Mesendoderm (in vitro differentiated cells): ENCODE measurements at regions not wholly inside any gene's neighbourhood (a gene's known extent, or its start where the extent isn't known, plus 50 kb on each side); places are given as distances from the start of the nearest gene placed in this dataset.

Experiments used
- DNase-seq: peaks from one replicate; pipeline ENCODE4 v3.0.0; 2013
- H2AK5ac ChIP-seq: 2 replicates; pipeline ENCODE4 v1.6.1; 2013; ENCODE audit warnings: low read length, inconsistent platforms
- H2BK120ac ChIP-seq: 2 replicates; pipeline ENCODE4 v1.6.1; 2013; ENCODE audit warnings: low read depth, mild to moderate bottlenecking, low read length, moderate library complexity, mixed read lengths
- H2BK15ac ChIP-seq: replicated peaks from 2 replicates; pipeline ENCODE4 v1.6.1; 2013; ENCODE audit warnings: low read depth, mild to moderate bottlenecking, moderate library complexity
- H2BK5ac ChIP-seq: 2 replicates; pipeline ENCODE4 v1.6.1; 2013; ENCODE audit warnings: low read length, inconsistent platforms
- H3K18ac ChIP-seq: 2 replicates; pipeline ENCODE4 v1.6.1; 2013; ENCODE audit warnings: mild to moderate bottlenecking, low read length, mixed read lengths
- H3K23ac ChIP-seq: one replicate; pipeline ENCODE4 v1.6.1; 2013; ENCODE audit warnings: low read length
- H3K27ac ChIP-seq: 2 replicates; pipeline ENCODE4 v1.5.1; 2013; ENCODE audit warnings: low read depth, mild to moderate bottlenecking, inconsistent platforms, low read length, moderate library complexity
- H3K27me3 ChIP-seq: 2 replicates; pipeline ENCODE4 v1.6.1; 2013; ENCODE audit warnings: low read length, control low read depth, mild to moderate bottlenecking, inconsistent platforms; ENCODE audit not compliant: insufficient read depth, poor library complexity
- H3K36me3 ChIP-seq: 2 replicates; pipeline ENCODE4 v1.6.1; 2013; ENCODE audit warnings: low read length, inconsistent platforms; ENCODE audit not compliant: control insufficient read depth, insufficient read depth
- H3K4ac ChIP-seq: one replicate; pipeline ENCODE4 v1.6.1; 2013; ENCODE audit warnings: low read depth, mild to moderate bottlenecking, low read length, moderate library complexity
- H3K4me1 ChIP-seq: 2 replicates; pipeline ENCODE4 v1.6.1; 2013; ENCODE audit warnings: low read depth, low read length, inconsistent platforms; ENCODE audit not compliant: control insufficient read depth
- H3K4me2 ChIP-seq: 2 replicates; pipeline ENCODE4 v1.6.1; 2013; ENCODE audit warnings: low read length
- H3K4me3 ChIP-seq: 2 replicates; pipeline ENCODE4 v1.5.1; 2013; ENCODE audit warnings: mild to moderate bottlenecking, low read length
- H3K56ac ChIP-seq: one replicate; pipeline ENCODE4 v1.6.1; 2013; ENCODE audit warnings: low read length
- H3K79me1 ChIP-seq: 2 replicates; pipeline ENCODE4 v1.6.1; 2013; ENCODE audit warnings: low read length, inconsistent platforms
- H3K79me2 ChIP-seq: 2 replicates; pipeline ENCODE4 v1.6.1; 2013; ENCODE audit warnings: mild to moderate bottlenecking, low read length; ENCODE audit not compliant: control insufficient read depth, insufficient read depth
- H3K9ac ChIP-seq: 2 replicates; pipeline ENCODE4 v1.6.1; 2013; ENCODE audit warnings: low read length, inconsistent platforms
- H4K5ac ChIP-seq: one replicate; pipeline ENCODE4 v1.6.1; 2013; ENCODE audit warnings: low read length
- H4K8ac ChIP-seq: one replicate; pipeline ENCODE4 v1.6.1; 2013; ENCODE audit warnings: low read depth, mild to moderate bottlenecking, control low read depth, low read length, moderate library complexity
- WGBS: extraction: QIAGEN DNeasy Blood & Tissue Kit; methylation state at CpG from one replicate; pipeline ENCODE4 v1.1.7; 2013; ENCODE audit warnings: low lambda C conversion rate, missing lambda C conversion rate; ENCODE audit not compliant: insufficient coverage; ENCODE audit errors: extremely low coverage; 5-methylcytosine and 5-hydroxymethylcytosine counted together

DNA sequence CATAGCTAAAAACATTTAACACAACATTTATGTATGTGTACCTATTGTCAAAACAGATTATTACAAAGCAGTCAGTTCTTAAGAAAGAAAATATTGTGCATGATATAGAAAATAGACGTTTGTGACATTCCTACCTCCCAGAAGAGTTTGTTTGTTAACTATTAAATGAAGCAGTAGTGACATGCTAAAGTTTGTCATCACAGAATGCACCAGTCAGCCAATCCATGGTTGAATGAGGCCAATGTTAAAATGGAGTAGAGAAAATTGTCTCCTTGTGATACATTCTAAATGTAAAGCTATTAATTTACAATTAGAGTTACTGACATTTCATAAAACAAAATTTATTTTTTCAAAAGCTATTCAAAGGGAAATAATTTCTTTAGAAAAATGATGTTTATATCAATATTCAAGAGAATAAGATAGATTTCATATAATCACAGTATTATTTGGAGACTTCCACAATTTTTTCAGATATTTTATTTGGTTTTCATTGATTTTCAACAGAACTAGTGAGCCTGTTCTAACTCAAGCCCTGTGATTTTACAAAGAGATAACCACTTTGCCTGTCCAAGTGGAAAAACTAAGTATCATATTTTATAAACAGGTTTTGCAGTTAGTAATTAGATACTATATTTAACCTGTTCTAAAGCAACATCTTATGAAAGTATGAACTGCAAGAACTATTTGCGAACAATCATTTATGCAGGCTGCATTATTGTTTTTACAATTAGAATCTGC lies 176.8 kb downstream of the ISL1 start:
- Histone ChIP-seq H3K27ac (no peak overlapping the region), H3K27me3 (no peaks in the 10 kb centered on the region), H3K4me3 (no peak overlapping the region), H2BK5ac (no peak overlapping the region), H2AK5ac (no peak overlapping the region), H3K36me3 (no peaks in the 10 kb centered on the region), H3K79me1 (no peaks in the 10 kb centered on the region), H2BK15ac (no peak overlapping the region), H3K23ac (no peak overlapping the region), H3K9ac (no peak overlapping the region), H3K4me1 (no peaks in the 10 kb centered on the region), H4K8ac (no peak overlapping the region), H4K5ac (no peak overlapping the region), H3K4me2 (no peak overlapping the region), H2BK120ac (no peak overlapping the region), H3K56ac (no peak overlapping the region), H3K4ac (no peak overlapping the region), H3K79me2 (no peaks in the 10 kb centered on the region), H3K18ac (no peak overlapping the region)
- WGBS = no CpG with 5 or more reads among the region's 2 CpGs
- no peak for DNase-seq

DNA sequence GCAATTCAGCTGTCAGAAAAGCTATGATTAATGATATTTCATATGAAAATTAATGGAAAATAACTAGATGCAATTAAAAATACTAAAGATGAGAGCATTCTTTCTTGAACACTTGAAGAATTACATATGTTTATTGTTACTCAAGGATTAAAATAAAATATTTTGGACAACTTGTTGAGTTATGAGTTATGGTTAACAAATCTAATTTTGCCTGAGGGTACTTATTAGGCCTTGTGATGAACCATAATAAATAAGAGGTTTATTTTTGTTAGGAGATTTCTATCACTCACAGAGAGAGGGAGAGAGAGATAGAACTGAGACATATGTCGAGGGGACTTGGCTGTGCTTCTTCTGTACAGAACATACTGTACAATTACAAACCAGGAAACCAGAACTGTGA lies 183.7 kb downstream of the ISL1 start:
- Histone ChIP-seq H3K4me1 (no peaks in the 10 kb centered on the region), H3K18ac (no peak overlapping the region), H3K23ac (no peak overlapping the region), H3K4ac (no peak overlapping the region), H4K8ac (no peak overlapping the region), H4K5ac (no peak overlapping the region), H3K79me1 (no peaks in the 10 kb centered on the region), H3K27me3 (no peaks in the 10 kb centered on the region), H3K79me2 (no peaks in the 10 kb centered on the region), H2AK5ac (no peak overlapping the region), H3K9ac (no peak overlapping the region), H2BK120ac (no peak overlapping the region), H3K4me3 (no peak overlapping the region), H3K36me3 (no peaks in the 10 kb centered on the region), H3K27ac (no peak overlapping the region), H3K56ac (no peak overlapping the region), H2BK5ac (no peak overlapping the region), H3K4me2 (no peak overlapping the region), H2BK15ac (no peak overlapping the region)
- DNase-seq = no peak
- no CpG with 5 or more reads among the region's 1 CpG for whole genome bisulfite sequencing

DNA sequence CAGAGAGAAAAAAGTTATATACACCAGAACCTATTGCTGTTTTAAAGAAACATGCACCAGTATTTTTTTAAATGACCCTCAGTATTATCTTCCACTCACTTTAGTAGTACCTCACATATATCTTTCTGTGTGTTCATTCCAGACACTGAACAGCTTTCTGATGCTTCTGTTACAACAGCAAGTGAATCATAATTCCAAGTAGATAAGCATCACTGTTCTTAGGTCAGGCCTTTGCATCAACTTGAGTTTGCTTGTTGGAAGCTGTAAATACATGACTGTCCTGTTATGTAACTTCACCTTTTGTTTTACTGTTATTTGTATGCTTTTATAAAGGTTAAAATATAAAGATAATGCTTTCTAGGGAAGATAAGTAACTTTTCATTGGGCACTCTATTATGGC lies 184.4 kb downstream of the ISL1 start:
- Histone ChIP-seq H3K4me3 (no peak overlapping the region), H3K79me2 (no peaks in the 10 kb centered on the region), H3K9ac (no peak overlapping the region)

DNA sequence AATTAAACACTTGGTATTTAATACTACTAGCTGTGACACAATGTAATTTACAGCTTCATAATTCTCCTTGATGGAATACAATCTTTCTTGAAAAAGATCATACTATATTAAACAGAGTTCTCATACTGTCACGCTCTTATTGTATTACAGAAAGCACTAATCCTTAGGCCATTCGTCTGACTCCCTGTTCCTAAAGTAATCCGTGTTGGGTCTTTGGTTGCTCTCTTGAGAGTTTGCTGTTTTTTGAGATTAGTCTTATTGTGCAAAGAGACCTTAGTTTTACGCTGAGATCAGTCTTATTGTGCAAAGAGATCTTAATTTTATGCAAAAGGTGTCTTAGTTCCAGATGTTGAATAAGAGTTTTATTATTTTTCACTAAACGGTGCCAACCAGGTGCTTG lies 190.6 kb downstream of the ISL1 start:
- H3K79me1 ChIP-seq = no peaks in the 10 kb centered on the region
- no CpG with 5 or more reads among the region's 5 CpGs for WGBS
- H4K5ac ChIP-seq = no peak overlapping the region
- H2BK120ac ChIP-seq = no peak overlapping the region
- no peak overlapping the region for H3K9ac ChIP-seq
- H3K27ac ChIP-seq = no peak overlapping the region
- no peak overlapping the region for H4K8ac ChIP-seq
- no peaks in the 10 kb centered on the region for H3K4me1 ChIP-seq
- no peak overlapping the region for H3K4ac ChIP-seq
- no peak overlapping the region for H2AK5ac ChIP-seq
- H3K18ac ChIP-seq = no peak overlapping the region
- no peak overlapping the region for H2BK15ac ChIP-seq
- no peak overlapping the region for H3K56ac ChIP-seq
- no peak overlapping the region for H3K4me2 ChIP-seq
- no peaks in the 10 kb centered on the region for H3K79me2 ChIP-seq
- H3K27me3 ChIP-seq = no peaks in the 10 kb centered on the region
- no peak overlapping the region for H3K4me3 ChIP-seq
- no peak overlapping the region for H2BK5ac ChIP-seq
- H3K36me3 ChIP-seq = no peaks in the 10 kb centered on the region
- no peak overlapping the region for H3K23ac ChIP-seq
- DNase-seq = no peak

More for the DNA sequence above, 184.4 kb downstream of the ISL1 start:
- H3K23ac ChIP-seq = no peak overlapping the region
- no peak overlapping the region for H4K8ac ChIP-seq
- no peaks in the 10 kb centered on the region for H3K4me1 ChIP-seq
- H3K79me1 ChIP-seq = no peaks in the 10 kb centered on the region
- no peak overlapping the region for H2BK15ac ChIP-seq
- H3K27me3 ChIP-seq = no peaks in the 10 kb centered on the region
- H3K36me3 ChIP-seq = no peaks in the 10 kb centered on the region
- DNase-seq = no peak
- no peak overlapping the region for H3K56ac ChIP-seq
- no peak overlapping the region for H2BK120ac ChIP-seq
- no peak overlapping the region for H4K5ac ChIP-seq
- H3K18ac ChIP-seq = no peak overlapping the region
- no peak overlapping the region for H3K27ac ChIP-seq
- H2BK5ac ChIP-seq = no peak overlapping the region
- H2AK5ac ChIP-seq = no peak overlapping the region
- no peak overlapping the region for H3K4ac ChIP-seq
- no peak overlapping the region for H3K4me2 ChIP-seq

DNA sequence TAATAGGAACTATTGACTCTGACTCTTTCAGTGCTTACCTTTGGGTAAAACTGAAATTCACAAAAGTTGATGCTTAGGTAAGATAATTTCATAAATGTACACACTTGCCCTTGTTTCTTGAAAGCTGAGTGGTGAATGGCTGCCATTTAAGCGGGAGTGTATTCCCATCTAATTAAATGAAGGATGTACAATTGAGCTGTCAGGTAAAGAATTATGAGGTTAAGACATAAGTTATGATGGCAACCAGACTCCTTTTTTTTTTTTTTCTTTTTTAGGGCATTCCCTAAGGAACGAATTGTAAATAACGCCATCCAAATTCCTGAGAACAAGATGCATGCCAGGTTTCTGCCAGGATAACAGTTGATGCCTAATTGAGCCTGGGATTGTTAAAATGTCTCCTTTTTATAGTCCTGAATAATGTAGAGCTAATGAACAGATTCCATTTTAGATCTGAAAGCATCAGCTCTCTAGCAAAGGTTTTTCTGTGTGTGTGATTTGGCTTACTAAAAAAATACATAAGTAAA lies 199.7 kb downstream of the ISL1 start:
- no peak overlapping the region for H3K27ac ChIP-seq
- no peak overlapping the region for H3K4me2 ChIP-seq
- H3K79me1 ChIP-seq = no peaks in the 10 kb centered on the region
- no peak overlapping the region for H3K23ac ChIP-seq
- H3K4me3 ChIP-seq = no peak overlapping the region
- no peak overlapping the region for H4K8ac ChIP-seq
- no peak overlapping the region for H4K5ac ChIP-seq
- H3K27me3 ChIP-seq = no peaks in the 10 kb centered on the region
- no peak for DNase-seq
- H2BK5ac ChIP-seq = no peak overlapping the region
- no peak overlapping the region for H2BK120ac ChIP-seq
- H3K36me3 ChIP-seq = no peaks in the 10 kb centered on the region
- H2BK15ac ChIP-seq = no peak overlapping the region
- no peaks in the 10 kb centered on the region for H3K79me2 ChIP-seq
- H3K18ac ChIP-seq = no peak overlapping the region
- H3K9ac ChIP-seq = no peak overlapping the region
- no peak overlapping the region for H3K4ac ChIP-seq
- H3K4me1 ChIP-seq = no peaks in the 10 kb centered on the region
- H2AK5ac ChIP-seq = no peak overlapping the region
- no peak overlapping the region for H3K56ac ChIP-seq
- no CpG with 5 or more reads among the region's 3 CpGs for WGBS

DNA sequence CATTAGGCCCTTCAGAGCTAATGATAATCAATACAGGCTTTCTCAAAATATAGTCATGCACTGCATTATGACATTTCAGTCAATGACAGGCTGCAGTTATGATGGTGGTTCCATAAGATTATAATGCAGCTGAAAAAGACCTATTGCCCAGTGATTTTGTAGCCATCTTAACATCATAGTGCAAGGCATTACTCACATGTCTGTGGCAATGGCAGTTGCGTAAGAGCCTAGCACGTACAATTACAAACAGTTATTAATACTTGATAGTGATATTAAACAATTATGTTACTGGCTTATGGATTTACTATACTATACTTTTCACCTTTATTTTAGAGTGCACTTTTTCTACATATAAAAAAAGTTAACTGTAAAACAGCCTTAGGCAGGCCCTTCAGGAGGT lies 214.8 kb downstream of the ISL1 start:
- H3K27me3 ChIP-seq = no peaks in the 10 kb centered on the region
- H4K5ac ChIP-seq = no peak overlapping the region
- no peak overlapping the region for H2BK120ac ChIP-seq
- H2AK5ac ChIP-seq = no peak overlapping the region
- no peak overlapping the region for H3K23ac ChIP-seq
- H3K56ac ChIP-seq = no peak overlapping the region
- no peak overlapping the region for H3K18ac ChIP-seq
- H2BK5ac ChIP-seq = no peak overlapping the region
- no peak overlapping the region for H3K4me3 ChIP-seq
- H4K8ac ChIP-seq = no peak overlapping the region
- no peak overlapping the region for H3K4me2 ChIP-seq
- no peak for DNase-seq
- no peaks in the 10 kb centered on the region for H3K79me1 ChIP-seq
- no peak overlapping the region for H3K27ac ChIP-seq
- H3K4ac ChIP-seq = no peak overlapping the region
- no peak overlapping the region for H2BK15ac ChIP-seq
- H3K36me3 ChIP-seq = no peaks in the 10 kb centered on the region
- H3K4me1 ChIP-seq = no peaks in the 10 kb centered on the region
- WGBS = no CpG with 5 or more reads among the region's 2 CpGs
- H3K9ac ChIP-seq = no peak overlapping the region
- H3K79me2 ChIP-seq = no peaks in the 10 kb centered on the region
